A673 (cell line): ENCODE measurements at regions not wholly inside any gene's neighbourhood (a gene's known extent, or its start where the extent isn't known, plus 50 kb on each side); places are given as distances from the start of the nearest gene placed in this dataset.
"Not testable (repeated sequence)": the region's sequence is repeated elsewhere in the genome, so short reads cannot be mapped to it uniquely, and the experiment has no call there.

Experiments used
- CTCF ChIP-seq: fragments of 300-800, 200-600 bp; sonication (generic); conservative IDR thresholded peaks from 2 replicates; pipeline ENCODE4 v1.5.1; 2017; ENCODE audit warnings: low read depth, mild to moderate bottlenecking, antibody characterized with exemption, low read length, moderate library complexity, mixed read lengths
- EZH2 ChIP-seq: fragments of 200-600 bp; sonication (generic); IDR thresholded peaks from 2 replicates; pipeline ENCODE4 v1.6.1; 2017; ENCODE audit warnings: borderline replicate concordance, low read depth, mild to moderate bottlenecking, mixed read lengths, antibody characterized with exemption, low read length; ENCODE audit not compliant: poor library complexity, severe bottlenecking

- TF ChIP-seq CTCF, EZH2: not testable (repeated sequence)
Observed at GRCh38 chr5:165411532-165411931, 1906.1 kb downstream of the MAT2B start.
